ENCODE measurements at regions not wholly inside any gene's neighbourhood (a gene's known extent, or its start where the extent isn't known, plus 50 kb on each side); places are given as distances from the start of the nearest gene placed in this dataset.

GRCh38 chr4:81589262-81589661 is 117.6 kb upstream of the RASGEF1B start:
- Histone ChIP-seq H3K36me3 (ENCODE audit: control insufficient read depth in 2 of 4, insufficient read depth in 4 of 4, low read length in 3 of 4) (no peaks in the 10 kb centered on the region), H2BK5ac (ENCODE audit: low read depth, low read length) (no peak overlapping the region), H2AK5ac (ENCODE audit: low read depth, low read length) (no peak overlapping the region), H3K79me1 (ENCODE audit: low read depth, low read length) (no peaks in the 10 kb centered on the region), H2BK120ac (replicated peaks; ENCODE audit: low read depth, low read length) (no peak overlapping the region), H3K56ac (replicated peaks; ENCODE audit: insufficient read length, low read depth, low read length) (no peak overlapping the region), H4K20me1 (replicated peaks in 1 of 2; ENCODE audit: control insufficient read depth in 1 of 2, insufficient read depth in 2 of 2, low read length in 2 of 2) (no peaks in the 10 kb centered on the region), H3K23me2 (ENCODE audit: low read depth, low read length) (no peaks in the 10 kb centered on the region), H4K91ac (replicated peaks; ENCODE audit: insufficient read length, low read length) (no peak overlapping the region), H3K23ac (ENCODE audit: insufficient read length) (no peak overlapping the region), H3K9ac (replicated peaks in 1 of 4; ENCODE audit: extremely low read depth in 1 of 4, low read depth in 3 of 4, low read length in 3 of 4) (no peak overlapping the region), H4K8ac (ENCODE audit: extremely low read depth, insufficient read depth, low read length) (no peak overlapping the region), H3K79me2 (ENCODE audit: control insufficient read depth in 1 of 2, insufficient read depth in 2 of 2, low read length in 2 of 2) (no peaks in the 10 kb centered on the region), H3K9me3 (ENCODE audit: insufficient read depth in 2 of 2, low read depth in 1 of 2, low read length in 1 of 2) (no peaks in the 10 kb centered on the region), H2AFZ (ENCODE audit: low read length) (no peak overlapping the region), H3K27me3 (replicated peaks in 1 of 4; ENCODE audit: control insufficient read depth in 3 of 4, extremely low read depth in 1 of 4, insufficient read depth in 3 of 4, low read length in 3 of 4) (no peaks in the 10 kb centered on the region), H2BK15ac (ENCODE audit: low read length) (no peak overlapping the region), H3K14ac (ENCODE audit: insufficient read length) (no peak overlapping the region), H2BK12ac (ENCODE audit: low read depth, low read length) (no peak overlapping the region), H3K27ac (ENCODE audit: low read depth, low read length) (no peak overlapping the region), H2BK20ac (ENCODE audit: low read length) (no peak overlapping the region), H4K5ac (ENCODE audit: insufficient read length, low read depth, low read length) (no peak overlapping the region), H3K4me2 (ENCODE audit: insufficient read depth in 1 of 2, low read depth in 2 of 2, low read length in 2 of 2) (no peak overlapping the region), H3K4me3 (ENCODE audit: extremely low read depth in 1 of 4, insufficient read depth in 2 of 4, low read depth in 3 of 4, low read length in 4 of 4) (no peak overlapping the region), H3K4ac (replicated peaks; ENCODE audit: insufficient read length, low read depth, low read length) (no peak overlapping the region), H3K18ac (ENCODE audit: extremely low read depth, low read length) (no peak overlapping the region), H3K4me1 (replicated peaks in 1 of 4; ENCODE audit: control insufficient read depth in 3 of 4, insufficient read depth in 4 of 4, low read length in 3 of 4) (no peaks in the 10 kb centered on the region)
- no peak for DNase-seq (ENCODE audit: low read depth in 1 of 2, low spot score in 2 of 2)
- 88% methylated on average over 1 of the region's 1 CpG; no CpG with 5 or more reads in 1 of the 2 experiments for WGBS, 2 experiments (ENCODE audit: extremely low coverage in 1 of 2, insufficient coverage in 1 of 2, insufficient read length in 1 of 2, insufficient replicate concordance in 2 of 2, low coverage in 1 of 2, low lambda C conversion rate in 2 of 2, missing lambda C conversion rate in 1 of 2)
- CTCF ChIA-PET (ENCODE audit: partially characterized antibody): no interaction called here
- POLR2A ChIA-PET (ENCODE audit: partially characterized antibody): no interaction called here
- no peak for FAIRE-seq
- no peak for TF ChIP-seq SRF (IDR thresholded peaks at IDR 0.05; ENCODE audit: low read depth, low read length)
- no peak for TF ChIP-seq USF2 (IDR thresholded peaks at IDR 0.05; ENCODE audit: low read length)
- no peak for TF ChIP-seq SP1 (IDR thresholded peaks at IDR 0.05; ENCODE audit: low read depth, low read length)
- no peak for TF ChIP-seq KDM5A (IDR thresholded peaks at IDR 0.05; ENCODE audit: low read length)
- no peak for TF ChIP-seq ATF2 (IDR thresholded peaks at IDR 0.05; ENCODE audit: low read length)
- no peak for TF ChIP-seq GABPA (IDR thresholded peaks at IDR 0.05; ENCODE audit: borderline replicate concordance, insufficient read depth, low read length)
- no peak for TF ChIP-seq ZNF274 (IDR thresholded peaks at IDR 0.05; ENCODE audit: borderline replicate concordance, extremely low read depth, low read length)
- no peak for TF ChIP-seq TEAD4 (IDR thresholded peaks at IDR 0.05; ENCODE audit: low read depth, low read length)
- no peak for TF ChIP-seq MAFK (IDR thresholded peaks at IDR 0.05; ENCODE audit: low read depth, low read length)
- TF ChIP-seq KDM4A (IDR thresholded peaks at IDR 0.05; ENCODE audit: low read depth, low read length, severe bottlenecking): no peak
- TF ChIP-seq FOSL1 (IDR thresholded peaks at IDR 0.05; ENCODE audit: insufficient read depth, low read depth, low read length): no peak
- no peak for TF ChIP-seq CBX5 (IDR thresholded peaks at IDR 0.05; ENCODE audit: low read depth, low read length)

All from H1 (cell line).